ENCODE measurements at regions not wholly inside any gene's neighbourhood (a gene's known extent, or its start where the extent isn't known, plus 50 kb on each side); places are given as distances from the start of the nearest gene placed in this dataset.
"Not testable (repeated sequence)": the region's sequence is repeated elsewhere in the genome, so short reads cannot be mapped to it uniquely, and the experiment has no call there.

GRCh38 chr1:148302586-148303364 lies 150.7 kb upstream of the NBPF11 start:
- CTCF ChIA-PET = interaction anchor here (1.1 to 1.4 kb wide), 2 partner anchors 18 to 69 kb away, joined by 3 to 7 read pairs; no protein-coding TSS in a partner anchor
- intact Hi-C loops (cut with micrococcal nuclease) = loop anchor here (1.0 kb wide), 1 partner anchor 32 kb away; no protein-coding TSS in a partner anchor

GRCh38 chr1:148297852-148298251 lies 145.8 kb upstream of the NBPF11 start:
- H3K36me3 Mint-ChIP-seq (ENCODE audit: low read depth); H3K27me3 Mint-ChIP-seq (ENCODE audit: low read depth); DNase-seq; CTCF ChIA-PET; intact Hi-C loops (cut with micrococcal nuclease); H3K4me1 Mint-ChIP-seq (ENCODE audit: low read depth); H3K27ac Mint-ChIP-seq; H3K4me3 Mint-ChIP-seq; H3K9me3 Mint-ChIP-seq: not testable (repeated sequence)

More at GRCh38 chr1:148302586-148303364, 150.7 kb upstream of the NBPF11 start:
- H3K36me3 Mint-ChIP-seq (ENCODE audit: low read depth); H3K9me3 Mint-ChIP-seq: not testable (repeated sequence)
- peak overlapping the region; percentile 56 for H3K27ac Mint-ChIP-seq
- peaks cover 17% of the 10 kb centered on the region for H3K4me1 Mint-ChIP-seq (ENCODE audit: low read depth)
- H3K4me3 Mint-ChIP-seq = peak overlapping the region; percentile 85
- DNase-seq = peak; percentile 83
- H3K27me3 Mint-ChIP-seq (ENCODE audit: low read depth) = peaks cover 12% of the 10 kb centered on the region

- peaks cover 5% of the 10 kb centered on the region for H3K4me1 Mint-ChIP-seq (ENCODE audit: low read depth)
- CTCF ChIA-PET = no interaction called here
- H3K27ac Mint-ChIP-seq = no peak overlapping the region
- no peak for DNase-seq
- no peak overlapping the region for H3K4me3 Mint-ChIP-seq
- H3K36me3 Mint-ChIP-seq (ENCODE audit: low read depth) = no peaks in the 10 kb centered on the region
- H3K9me3 Mint-ChIP-seq = no peaks in the 10 kb centered on the region
- intact Hi-C loops (cut with micrococcal nuclease) = no loop called here
- H3K27me3 Mint-ChIP-seq (ENCODE audit: low read depth) = peaks cover 3% of the 10 kb centered on the region
Measured at GRCh38 chr1:148296511-148296910, 144.4 kb upstream of the NBPF11 start.

GRCh38 chr1:148294116-148294807 lies 142.2 kb upstream of the NBPF11 start:
- H3K4me1 Mint-ChIP-seq (ENCODE audit: low read depth) = peaks cover 5% of the 10 kb centered on the region
- CTCF ChIA-PET = no interaction called here
- peaks cover 3% of the 10 kb centered on the region for H3K27me3 Mint-ChIP-seq (ENCODE audit: low read depth)
- H3K27ac Mint-ChIP-seq = no peak overlapping the region
- no peaks in the 10 kb centered on the region for H3K9me3 Mint-ChIP-seq
- intact Hi-C loops (cut with micrococcal nuclease) = no loop called here
- no peak overlapping the region for H3K4me3 Mint-ChIP-seq
- no peak for DNase-seq
- no peaks in the 10 kb centered on the region for H3K36me3 Mint-ChIP-seq (ENCODE audit: low read depth)

GRCh38 chr1:148293651-148294050 lies 141.6 kb upstream of the NBPF11 start:
- CTCF ChIA-PET = no interaction called here
- DNase-seq = no peak
- Mint-ChIP-seq H3K27me3 (ENCODE audit: low read depth) (peaks cover 3% of the 10 kb centered on the region), H3K4me1 (ENCODE audit: low read depth) (peaks cover 5% of the 10 kb centered on the region), H3K36me3 (ENCODE audit: low read depth) (no peaks in the 10 kb centered on the region), H3K4me3 (no peak overlapping the region), H3K9me3 (no peaks in the 10 kb centered on the region), H3K27ac (no peak overlapping the region)
- intact Hi-C loops (cut with micrococcal nuclease) = no loop called here

- Mint-ChIP-seq H3K27ac (peak overlapping the region; percentile 19), H3K27me3 (ENCODE audit: low read depth) (peaks cover 3% of the 10 kb centered on the region), H3K4me1 (ENCODE audit: low read depth) (peaks cover 5% of the 10 kb centered on the region), H3K36me3 (ENCODE audit: low read depth) (no peaks in the 10 kb centered on the region), H3K4me3 (no peak overlapping the region), H3K9me3 (no peaks in the 10 kb centered on the region)
- intact Hi-C loops (cut with micrococcal nuclease) = no loop called here
- CTCF ChIA-PET = no interaction called here
- DNase-seq = no peak
Measured at GRCh38 chr1:148292915-148293314, 140.8 kb upstream of the NBPF11 start.

- H3K9me3 Mint-ChIP-seq = no peaks in the 10 kb centered on the region
- CTCF ChIA-PET = no interaction called here
- H3K4me1 Mint-ChIP-seq (ENCODE audit: low read depth) = peaks cover 5% of the 10 kb centered on the region
- no peak for DNase-seq
- peaks cover 2% of the 10 kb centered on the region for H3K27me3 Mint-ChIP-seq (ENCODE audit: low read depth)
- no peak overlapping the region for H3K4me3 Mint-ChIP-seq
- H3K36me3 Mint-ChIP-seq (ENCODE audit: low read depth) = no peaks in the 10 kb centered on the region
- intact Hi-C loops (cut with micrococcal nuclease) = no loop called here
- no peak overlapping the region for H3K27ac Mint-ChIP-seq
Measured at GRCh38 chr1:148290881-148291280, 138.8 kb upstream of the NBPF11 start.

- CTCF ChIA-PET = no interaction called here
- Mint-ChIP-seq H3K4me1 (ENCODE audit: low read depth) (peaks cover 5% of the 10 kb centered on the region), H3K27me3 (ENCODE audit: low read depth) (peaks cover 2% of the 10 kb centered on the region), H3K9me3 (no peaks in the 10 kb centered on the region), H3K36me3 (ENCODE audit: low read depth) (no peaks in the 10 kb centered on the region), H3K27ac (no peak overlapping the region), H3K4me3 (no peak overlapping the region)
- DNase-seq = no peak
- intact Hi-C loops (cut with micrococcal nuclease) = no loop called here
Measured at GRCh38 chr1:148289647-148290046, 137.6 kb upstream of the NBPF11 start.

- H3K27ac Mint-ChIP-seq; DNase-seq; H3K9me3 Mint-ChIP-seq; CTCF ChIA-PET; H3K36me3 Mint-ChIP-seq (ENCODE audit: low read depth); H3K4me1 Mint-ChIP-seq (ENCODE audit: low read depth); intact Hi-C loops (cut with micrococcal nuclease); H3K4me3 Mint-ChIP-seq; H3K27me3 Mint-ChIP-seq (ENCODE audit: low read depth): not testable (repeated sequence)
Measured at GRCh38 chr1:148285946-148286345, 133.9 kb upstream of the NBPF11 start.

- DNase-seq = peak; percentile 65
- H3K27ac Mint-ChIP-seq = peak overlapping the region; percentile 74
- H3K9me3 Mint-ChIP-seq; H3K36me3 Mint-ChIP-seq (ENCODE audit: low read depth); H3K4me1 Mint-ChIP-seq (ENCODE audit: low read depth); CTCF ChIA-PET: not testable (repeated sequence)
- peak overlapping the region; percentile 86 for H3K4me3 Mint-ChIP-seq
- intact Hi-C loops (cut with micrococcal nuclease) = loop anchor here (2.0 to 5.0 kb wide), 2 partner anchors 18 to 36 kb away; no protein-coding TSS in a partner anchor
- H3K27me3 Mint-ChIP-seq (ENCODE audit: low read depth) = peaks cover 12% of the 10 kb centered on the region
Measured at GRCh38 chr1:148280831-148281572, 128.9 kb upstream of the NBPF11 start.

- H3K4me1 Mint-ChIP-seq (ENCODE audit: low read depth); H3K36me3 Mint-ChIP-seq (ENCODE audit: low read depth); CTCF ChIA-PET; H3K9me3 Mint-ChIP-seq; DNase-seq; intact Hi-C loops (cut with micrococcal nuclease): not testable (repeated sequence)
- H3K27ac Mint-ChIP-seq = peak overlapping the region; percentile 22
- peaks cover 19% of the 10 kb centered on the region for H3K27me3 Mint-ChIP-seq (ENCODE audit: low read depth)
- peak overlapping the region; percentile 86 for H3K4me3 Mint-ChIP-seq
Measured at GRCh38 chr1:148279002-148279542, 127.0 kb upstream of the NBPF11 start.

- H3K27ac Mint-ChIP-seq; intact Hi-C loops (cut with micrococcal nuclease); H3K36me3 Mint-ChIP-seq (ENCODE audit: low read depth); H3K4me3 Mint-ChIP-seq; H3K9me3 Mint-ChIP-seq; CTCF ChIA-PET; H3K4me1 Mint-ChIP-seq (ENCODE audit: low read depth); DNase-seq: not testable (repeated sequence)
- H3K27me3 Mint-ChIP-seq (ENCODE audit: low read depth) = peaks cover 24% of the 10 kb centered on the region
Measured at GRCh38 chr1:148277865-148278279, 125.8 kb upstream of the NBPF11 start.

Measured in activated naive CD4-positive, alpha-beta T cell treated with anti-CD3 and anti-CD28 coated beads for 36 hours (primary cell).